ENCODE measurements at regions not wholly inside any gene's neighbourhood (a gene's known extent, or its start where the extent isn't known, plus 50 kb on each side); places are given as distances from the start of the nearest gene placed in this dataset.
"Not testable (repeated sequence)": the region's sequence is repeated elsewhere in the genome, so short reads cannot be mapped to it uniquely, and the experiment has no call there.

- H3K4me3 ChIP-seq (ENCODE audit: insufficient read depth in 1 of 2, low read depth in 1 of 2, low read length in 2 of 2); H3K4ac ChIP-seq (ENCODE audit: low read depth in 1 of 2, low read length in 2 of 2); H3K27ac ChIP-seq (ENCODE audit: low read length, poor library complexity, severe bottlenecking); H4K91ac ChIP-seq (ENCODE audit: low read length); H3K27me3 ChIP-seq (ENCODE audit: control insufficient read depth in 1 of 2, insufficient read depth in 1 of 2, low read length in 2 of 2); H3K9me3 ChIP-seq (ENCODE audit: control insufficient read depth, low read length); H2AFZ ChIP-seq (ENCODE audit: low read depth, low read length); DNase-seq; H3K23ac ChIP-seq (ENCODE audit: low read length in 2 of 2); H3K79me1 ChIP-seq (replicated peaks; ENCODE audit: low read length, poor library complexity, severe bottlenecking); H3K9ac ChIP-seq (ENCODE audit: low read length); H3K4me2 ChIP-seq (ENCODE audit: low read length, poor library complexity, severe bottlenecking); H2BK5ac ChIP-seq (ENCODE audit: low read depth, low read length, poor library complexity, severe bottlenecking); H3K18ac ChIP-seq (ENCODE audit: low read depth in 1 of 2, low read length in 2 of 2); H2AK5ac ChIP-seq (ENCODE audit: low read length, severe bottlenecking); H3K4me1 ChIP-seq (ENCODE audit: control insufficient read depth, insufficient read depth, low read depth, low read length); H2BK120ac ChIP-seq (ENCODE audit: low read depth, low read length); H4K8ac ChIP-seq (ENCODE audit: low read length); H3K14ac ChIP-seq (ENCODE audit: low read length in 2 of 2); H3K36me3 ChIP-seq (ENCODE audit: control insufficient read depth in 1 of 2, insufficient read depth in 2 of 2, low read depth in 1 of 2, low read length in 2 of 2); H2BK12ac ChIP-seq (ENCODE audit: low read length in 2 of 2); H2BK15ac ChIP-seq (ENCODE audit: low read depth, poor library complexity, severe bottlenecking): not testable (repeated sequence)
- WGBS: 96% methylated on average over 16 of the region's 23 CpGs
Observed at GRCh38 chr3:27821609-27822008, 99.5 kb upstream of the EOMES start.

- no peak overlapping the region for H3K18ac ChIP-seq (ENCODE audit: low read depth in 1 of 2, low read length in 2 of 2)
- no peak overlapping the region for H2AK5ac ChIP-seq (ENCODE audit: low read length, severe bottlenecking)
- H3K79me1 ChIP-seq (replicated peaks; ENCODE audit: low read length, poor library complexity, severe bottlenecking): no peaks in the 10 kb centered on the region
- no peak overlapping the region for H2BK12ac ChIP-seq (ENCODE audit: low read length in 2 of 2)
- H2BK120ac ChIP-seq (ENCODE audit: low read depth, low read length): no peak overlapping the region
- H3K9me3 ChIP-seq (ENCODE audit: control insufficient read depth, low read length): no peaks in the 10 kb centered on the region
- H3K36me3 ChIP-seq (ENCODE audit: control insufficient read depth in 1 of 2, insufficient read depth in 2 of 2, low read depth in 1 of 2, low read length in 2 of 2): no peaks in the 10 kb centered on the region
- 65% methylated on average over 4 of the region's 6 CpGs for WGBS
- no peak overlapping the region for H4K91ac ChIP-seq (ENCODE audit: low read length)
- no peak overlapping the region for H4K8ac ChIP-seq (ENCODE audit: low read length)
- no peak overlapping the region for H3K14ac ChIP-seq (ENCODE audit: low read length in 2 of 2)
- no peak overlapping the region for H3K27ac ChIP-seq (ENCODE audit: low read length, poor library complexity, severe bottlenecking)
- no peak overlapping the region for H2BK15ac ChIP-seq (ENCODE audit: low read depth, poor library complexity, severe bottlenecking)
- no peak overlapping the region for H2BK5ac ChIP-seq (ENCODE audit: low read depth, low read length, poor library complexity, severe bottlenecking)
- H3K4ac ChIP-seq (ENCODE audit: low read depth in 1 of 2, low read length in 2 of 2): no peak overlapping the region
- H3K9ac ChIP-seq (ENCODE audit: low read length): no peak overlapping the region
- H3K4me2 ChIP-seq (ENCODE audit: low read length, poor library complexity, severe bottlenecking): no peak overlapping the region
- H3K4me3 ChIP-seq (ENCODE audit: insufficient read depth in 1 of 2, low read depth in 1 of 2, low read length in 2 of 2): no peak overlapping the region
- DNase-seq: no peak
- no peaks in the 10 kb centered on the region for H3K4me1 ChIP-seq (ENCODE audit: control insufficient read depth, insufficient read depth, low read depth, low read length)
- no peak overlapping the region for H2AFZ ChIP-seq (ENCODE audit: low read depth, low read length)
- no peak overlapping the region for H3K23ac ChIP-seq (ENCODE audit: low read length in 2 of 2)
- H3K27me3 ChIP-seq (ENCODE audit: control insufficient read depth in 1 of 2, insufficient read depth in 1 of 2, low read length in 2 of 2): peaks cover 0 to 4% of the 10 kb centered on the region in 2 experiments
Observed at GRCh38 chr3:27824312-27825200, 102.4 kb upstream of the EOMES start.

- no peak overlapping the region for H3K23ac ChIP-seq (ENCODE audit: low read length in 2 of 2)
- peaks cover 0 to 4% of the 10 kb centered on the region in 2 experiments for H3K27me3 ChIP-seq (ENCODE audit: control insufficient read depth in 1 of 2, insufficient read depth in 1 of 2, low read length in 2 of 2)
- no peak for DNase-seq
- H3K14ac ChIP-seq (ENCODE audit: low read length in 2 of 2): no peak overlapping the region
- no peak overlapping the region for H3K4me3 ChIP-seq (ENCODE audit: insufficient read depth in 1 of 2, low read depth in 1 of 2, low read length in 2 of 2)
- no peak overlapping the region for H2BK15ac ChIP-seq (ENCODE audit: low read depth, poor library complexity, severe bottlenecking)
- H2AFZ ChIP-seq (ENCODE audit: low read depth, low read length): no peak overlapping the region
- H3K79me1 ChIP-seq (replicated peaks; ENCODE audit: low read length, poor library complexity, severe bottlenecking): no peaks in the 10 kb centered on the region
- no peak overlapping the region for H4K91ac ChIP-seq (ENCODE audit: low read length)
- H2BK120ac ChIP-seq (ENCODE audit: low read depth, low read length): no peak overlapping the region
- no peak overlapping the region for H3K27ac ChIP-seq (ENCODE audit: low read length, poor library complexity, severe bottlenecking)
- H3K4me2 ChIP-seq (ENCODE audit: low read length, poor library complexity, severe bottlenecking): no peak overlapping the region
- no peak overlapping the region for H4K8ac ChIP-seq (ENCODE audit: low read length)
- H3K9ac ChIP-seq (ENCODE audit: low read length): no peak overlapping the region
- no peak overlapping the region for H2BK12ac ChIP-seq (ENCODE audit: low read length in 2 of 2)
- H2AK5ac ChIP-seq (ENCODE audit: low read length, severe bottlenecking): no peak overlapping the region
- H3K18ac ChIP-seq (ENCODE audit: low read depth in 1 of 2, low read length in 2 of 2): no peak overlapping the region
- no peak overlapping the region for H2BK5ac ChIP-seq (ENCODE audit: low read depth, low read length, poor library complexity, severe bottlenecking)
- no peaks in the 10 kb centered on the region for H3K36me3 ChIP-seq (ENCODE audit: control insufficient read depth in 1 of 2, insufficient read depth in 2 of 2, low read depth in 1 of 2, low read length in 2 of 2)
- H3K4me1 ChIP-seq (ENCODE audit: control insufficient read depth, insufficient read depth, low read depth, low read length): no peaks in the 10 kb centered on the region
- no peak overlapping the region for H3K4ac ChIP-seq (ENCODE audit: low read depth in 1 of 2, low read length in 2 of 2)
- H3K9me3 ChIP-seq (ENCODE audit: control insufficient read depth, low read length): no peaks in the 10 kb centered on the region
Observed at GRCh38 chr3:27826448-27826847, 104.3 kb upstream of the EOMES start.

- Histone ChIP-seq H3K4ac (ENCODE audit: low read depth in 1 of 2, low read length in 2 of 2) (no peak overlapping the region), H3K4me2 (ENCODE audit: low read length, poor library complexity, severe bottlenecking) (no peak overlapping the region), H2AFZ (ENCODE audit: low read depth, low read length) (no peak overlapping the region), H2AK5ac (ENCODE audit: low read length, severe bottlenecking) (no peak overlapping the region), H3K9ac (ENCODE audit: low read length) (no peak overlapping the region), H3K9me3 (ENCODE audit: control insufficient read depth, low read length) (no peaks in the 10 kb centered on the region), H3K18ac (ENCODE audit: low read depth in 1 of 2, low read length in 2 of 2) (no peak overlapping the region), H3K23ac (ENCODE audit: low read length in 2 of 2) (no peak overlapping the region), H3K36me3 (ENCODE audit: control insufficient read depth in 1 of 2, insufficient read depth in 2 of 2, low read depth in 1 of 2, low read length in 2 of 2) (no peaks in the 10 kb centered on the region), H3K27ac (ENCODE audit: low read length, poor library complexity, severe bottlenecking) (no peak overlapping the region), H2BK12ac (ENCODE audit: low read length in 2 of 2) (no peak overlapping the region), H3K14ac (ENCODE audit: low read length in 2 of 2) (no peak overlapping the region), H3K79me1 (replicated peaks; ENCODE audit: low read length, poor library complexity, severe bottlenecking) (no peaks in the 10 kb centered on the region), H2BK120ac (ENCODE audit: low read depth, low read length) (no peak overlapping the region), H2BK5ac (ENCODE audit: low read depth, low read length, poor library complexity, severe bottlenecking) (no peak overlapping the region), H2BK15ac (ENCODE audit: low read depth, poor library complexity, severe bottlenecking) (no peak overlapping the region), H3K4me3 (ENCODE audit: insufficient read depth in 1 of 2, low read depth in 1 of 2, low read length in 2 of 2) (no peak overlapping the region), H4K8ac (ENCODE audit: low read length) (no peak overlapping the region), H3K27me3 (ENCODE audit: control insufficient read depth in 1 of 2, insufficient read depth in 1 of 2, low read length in 2 of 2) (peaks cover 0 to 4% of the 10 kb centered on the region in 2 experiments), H3K4me1 (ENCODE audit: control insufficient read depth, insufficient read depth, low read depth, low read length) (no peaks in the 10 kb centered on the region), H4K91ac (ENCODE audit: low read length) (no peak overlapping the region)
- DNase-seq: no peak
- WGBS: 65% methylated on average over 2 of the region's 3 CpGs
Observed at GRCh38 chr3:27827041-27827440, 104.9 kb upstream of the EOMES start.
